Activated CD8-positive, alpha-beta T cell treated with anti-CD3 and anti-CD28 coated beads for 36 hours (primary cell): ENCODE measurements at regions not wholly inside any gene's neighbourhood (a gene's known extent, or its start where the extent isn't known, plus 50 kb on each side); places are given as distances from the start of the nearest gene placed in this dataset.

Experiments
- ATAC-seq: fragments of 200-7000 bp; cut with Tn5 transposase; one replicate; pipeline ENCODE4 v1.10.0; 2021; ENCODE audit warnings: mild to moderate bottlenecking, moderate library complexity
- CTCF ChIA-PET: fragments of 350-600 bp; sonication (Branson Sonifier 250); formaldehyde crosslinking; loops from one replicate; lab custom pipeline; 2021; ENCODE audit warnings: antibody characterized with exemption; lab: Charles Lee
- POLR2A ChIA-PET: fragments of 350-600 bp; sonication (Branson Sonifier 250); formaldehyde crosslinking; loops from one replicate; lab custom pipeline; 2021; ENCODE audit warnings: antibody characterized with exemption; lab: Charles Lee
- DNase-seq: peaks from one replicate; pipeline ENCODE4 v3.0.0-alpha.2; 2020
- H3K27ac Mint-ChIP-seq: one replicate; pipeline ENCODE4 v1.8.0; 2021; ENCODE audit warnings: mild to moderate bottlenecking, mixed read lengths
- H3K27me3 Mint-ChIP-seq: one replicate; pipeline ENCODE4 v1.8.0; 2021; ENCODE audit warnings: mixed read lengths
- H3K36me3 Mint-ChIP-seq: one replicate; pipeline ENCODE4 v1.8.0; 2021; ENCODE audit warnings: low read depth, mixed read lengths
- H3K4me1 Mint-ChIP-seq: one replicate; pipeline ENCODE4 v1.8.0; 2021; ENCODE audit warnings: low read depth, mixed read lengths
- H3K4me3 Mint-ChIP-seq: one replicate; pipeline ENCODE4 v1.8.0; 2021; ENCODE audit warnings: mild to moderate bottlenecking, moderate library complexity, mixed read lengths
- H3K9me3 Mint-ChIP-seq: one replicate; pipeline ENCODE4 v1.8.0; 2021; ENCODE audit warnings: mixed read lengths
- CTCF ChIP-seq: fragments of 200-600 bp; IDR thresholded peaks from one replicate; pipeline ENCODE4 v1.8.0; 2022; ENCODE audit warnings: antibody characterized with exemption, mild to moderate bottlenecking
- intact Hi-C: fragments of 100-400 bp; cut with micrococcal nuclease; formaldehyde crosslinking; loops from one replicate; pipeline ENCODE4 v1.10.0; 2022

GRCh38 chr12:131402781-131403396, 308.0 kb upstream of the SFSWAP start:
- H3K36me3 Mint-ChIP-seq: no peaks in the 10 kb centered on the region
- POLR2A ChIA-PET: no interaction called here
- peaks cover 1% of the 10 kb centered on the region for H3K27me3 Mint-ChIP-seq
- TF ChIP-seq CTCF: no peak
- intact Hi-C loops: no loop called here
- no peak for DNase-seq
- ATAC-seq: no peak
- H3K4me1 Mint-ChIP-seq: no peaks in the 10 kb centered on the region
- H3K27ac Mint-ChIP-seq: no peak overlapping the region
- peaks cover 8% of the 10 kb centered on the region for H3K9me3 Mint-ChIP-seq
- H3K4me3 Mint-ChIP-seq: no peak overlapping the region
- CTCF ChIA-PET: no interaction called here

GRCh38 chr12:131403676-131404075, 307.2 kb upstream of the SFSWAP start:
- TF ChIP-seq CTCF: no peak
- DNase-seq (no peak), ATAC-seq (no peak)
- Mint-ChIP-seq H3K4me3 (no peak overlapping the region), H3K27me3 (peaks cover 1% of the 10 kb centered on the region), H3K9me3 (peaks cover 4% of the 10 kb centered on the region), H3K27ac (no peak overlapping the region), H3K36me3 (no peaks in the 10 kb centered on the region), H3K4me1 (no peaks in the 10 kb centered on the region)
- ChIA-PET POLR2A (no interaction called here), CTCF (no interaction called here)
- intact Hi-C loops: no loop called here

GRCh38 chr12:131404705-131405104, 306.2 kb upstream of the SFSWAP start:
- CTCF ChIA-PET: no interaction called here
- intact Hi-C loops: no loop called here
- DNase-seq (no peak), ATAC-seq (no peak)
- POLR2A ChIA-PET: no interaction called here
- H3K27me3 Mint-ChIP-seq: peaks cover 1% of the 10 kb centered on the region
- H3K27ac Mint-ChIP-seq: no peak overlapping the region
- H3K36me3 Mint-ChIP-seq: no peaks in the 10 kb centered on the region
- no peak for TF ChIP-seq CTCF
- no peaks in the 10 kb centered on the region for H3K9me3 Mint-ChIP-seq
- no peak overlapping the region for H3K4me3 Mint-ChIP-seq
- no peaks in the 10 kb centered on the region for H3K4me1 Mint-ChIP-seq

- ATAC-seq (no peak), DNase-seq (no peak)
- ChIA-PET POLR2A (no interaction called here), CTCF (no interaction called here)
- no peak for TF ChIP-seq CTCF
- Mint-ChIP-seq H3K9me3 (no peaks in the 10 kb centered on the region), H3K4me3 (no peak overlapping the region), H3K27ac (no peak overlapping the region), H3K36me3 (no peaks in the 10 kb centered on the region), H3K4me1 (no peaks in the 10 kb centered on the region), H3K27me3 (peaks cover 1% of the 10 kb centered on the region)
- intact Hi-C loops: no loop called here
Observed at GRCh38 chr12:131407221-131408035, 303.5 kb upstream of the SFSWAP start.

GRCh38 chr12:131408036-131408365, 302.9 kb upstream of the SFSWAP start:
- TF ChIP-seq CTCF: no peak
- H3K36me3 Mint-ChIP-seq: no peaks in the 10 kb centered on the region
- no peak for ATAC-seq
- H3K4me3 Mint-ChIP-seq: no peak overlapping the region
- H3K9me3 Mint-ChIP-seq: no peaks in the 10 kb centered on the region
- no peak for DNase-seq
- intact Hi-C loops: no loop called here
- no peak overlapping the region for H3K27ac Mint-ChIP-seq
- ChIA-PET POLR2A (no interaction called here), CTCF (no interaction called here)
- no peaks in the 10 kb centered on the region for H3K4me1 Mint-ChIP-seq
- H3K27me3 Mint-ChIP-seq: peaks cover 1% of the 10 kb centered on the region
